GM19467 (cell line): ENCODE measurements at regions not wholly inside any gene's neighbourhood (a gene's known extent, or its start where the extent isn't known, plus 50 kb on each side); places are given as distances from the start of the nearest gene placed in this dataset.

ENCODE experiments used
- ATAC-seq: cut with Tn5 transposase; IDR thresholded peaks from one replicate; pipeline ENCODE4 v1.9.1; 2021; ENCODE audit warnings: mild to moderate bottlenecking, moderate library complexity; ENCODE audit not compliant: unreplicated experiment

- ATAC-seq, result no peak
Measured at GRCh38 chr5:53825016-53825415, 264.6 kb downstream of the NDUFS4 start.

- ATAC-seq, result no peak
Measured at GRCh38 chr5:53825926-53826325, 265.5 kb downstream of the NDUFS4 start.

- no peak for ATAC-seq
Measured at GRCh38 chr5:53826504-53826903, 266.1 kb downstream of the NDUFS4 start.

GRCh38 chr5:53827211-53827651 is 266.8 kb downstream of the NDUFS4 start:
- ATAC-seq, result no peak

GRCh38 chr5:53831496-53831895 is 271.1 kb downstream of the NDUFS4 start:
- no peak for ATAC-seq
